Muscle layer of duodenum (tissue), 2 donors: ENCODE measurements at regions not wholly inside any gene's neighbourhood (a gene's known extent, or its start where the extent isn't known, plus 50 kb on each side); places are given as distances from the start of the nearest gene placed in this dataset.
"Not testable (repeated sequence)": the region's sequence is repeated elsewhere in the genome, so short reads cannot be mapped to it uniquely, and the experiment has no call there.

Experiments
- H3K27ac ChIP-seq: one replicate; pipeline ENCODE4 v1.7.0; 2013; ENCODE audit warnings: mild to moderate bottlenecking, low read length
- H3K27me3 ChIP-seq: one replicate; pipeline ENCODE4 v1.7.0; 2013; ENCODE audit warnings: low read depth, mild to moderate bottlenecking, control low read depth, low read length
- H3K36me3 ChIP-seq, 2 donors: one replicate each; pipeline ENCODE4 v1.7.0; 2013; ENCODE audit warnings: low read length in 2 of 2, control low read depth in 1 of 2, mild to moderate bottlenecking in 1 of 2; ENCODE audit not compliant: insufficient read depth in 2 of 2, control insufficient read depth in 1 of 2
- H3K4me1 ChIP-seq, 2 donors: one replicate each; pipeline ENCODE4 v1.7.0; 2013; ENCODE audit warnings: low read length in 2 of 2, mild to moderate bottlenecking in 2 of 2, control low read depth in 1 of 2, moderate library complexity in 1 of 2; ENCODE audit not compliant: insufficient read depth in 2 of 2, control insufficient read depth in 1 of 2
- H3K4me3 ChIP-seq, 2 donors: one replicate each; pipeline ENCODE4 v1.7.0; 2013; ENCODE audit warnings: low read length in 2 of 2, low read depth in 1 of 2, mild to moderate bottlenecking in 1 of 2
- H3K9me3 ChIP-seq, 2 donors: one replicate each; pipeline ENCODE4 v1.7.0; 2013; ENCODE audit warnings: low read length in 2 of 2, control low read depth in 1 of 2, mild to moderate bottlenecking in 1 of 2; ENCODE audit not compliant: control insufficient read depth in 1 of 2
- donor health status: healthy.

GRCh38 chr1:188006354-188006753 lies 1177.6 kb downstream of the PLA2G4A start:
- peaks cover 0 to 2% of the 10 kb centered on the region in 2 donors for H3K9me3 ChIP-seq
- H3K36me3 ChIP-seq, result no peaks in the 10 kb centered on the region
- H3K27me3 ChIP-seq, result no peaks in the 10 kb centered on the region
- no peak overlapping the region for H3K27ac ChIP-seq
- no peaks in the 10 kb centered on the region for H3K4me1 ChIP-seq
- no peak overlapping the region for H3K4me3 ChIP-seq

DNA sequence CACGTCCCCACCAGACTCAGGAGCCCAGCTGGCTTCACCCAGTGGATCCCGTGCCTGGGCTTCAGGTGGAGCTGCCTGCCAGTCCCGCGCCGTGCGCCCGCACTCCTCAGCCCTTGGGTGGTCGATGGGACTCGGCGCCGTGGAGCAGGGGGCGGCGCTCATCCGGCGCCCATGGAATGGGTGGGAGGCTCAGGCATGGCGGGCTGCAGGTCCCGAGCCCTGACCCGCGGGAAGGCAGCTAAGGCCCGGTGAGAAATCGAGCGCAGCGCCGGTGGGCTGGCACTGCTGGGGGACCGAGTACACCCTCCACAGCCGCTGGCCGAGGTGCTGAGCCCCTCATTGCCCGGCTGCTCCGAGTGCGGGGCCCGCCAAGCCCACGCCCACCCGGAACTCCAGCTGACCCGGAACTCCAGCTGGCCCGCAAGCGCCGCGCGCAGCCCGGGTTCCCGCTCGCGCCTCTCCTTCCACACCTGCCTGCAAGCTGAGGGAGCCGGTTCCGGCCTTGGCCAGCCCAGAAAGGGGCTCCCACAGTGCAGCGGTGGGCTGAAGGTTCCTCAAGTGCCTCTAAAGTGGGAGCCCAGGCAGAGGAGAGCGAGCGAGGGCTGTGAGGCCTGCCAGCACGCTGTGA lies 1184.6 kb downstream of the PLA2G4A start:
- H3K36me3 ChIP-seq, H3K27me3 ChIP-seq, H3K9me3 ChIP-seq, H3K4me1 ChIP-seq, H3K4me3 ChIP-seq, H3K27ac ChIP-seq: not testable (repeated sequence)

- Histone ChIP-seq H3K4me1 (no peaks in the 10 kb centered on the region), H3K36me3 (no peaks in the 10 kb centered on the region), H3K27me3 (no peaks in the 10 kb centered on the region), H3K9me3 (no peaks in the 10 kb centered on the region), H3K4me3 (no peak overlapping the region), H3K27ac (no peak overlapping the region)
These were observed 1189.2 kb downstream of the PLA2G4A start for GRCh38 chr1:188017921-188018320.

DNA sequence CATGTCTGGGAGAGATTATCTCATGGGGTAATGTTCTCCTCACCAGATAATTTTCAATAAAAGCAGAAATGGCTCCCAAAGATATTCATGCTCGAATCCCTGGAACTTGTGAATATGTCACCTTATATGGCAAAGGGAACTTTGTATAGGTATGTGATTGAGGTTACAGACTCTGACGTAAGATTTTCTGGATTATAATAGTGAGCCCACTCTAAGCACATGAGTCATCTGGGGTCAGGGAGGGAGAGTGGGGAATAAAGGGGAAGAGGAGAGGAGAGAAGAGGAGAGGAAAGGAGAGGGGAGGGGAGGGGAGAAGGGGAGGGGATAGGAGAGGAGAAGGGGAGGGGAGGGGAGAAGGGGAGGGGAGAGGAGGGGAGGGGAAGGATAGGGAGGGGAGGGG lies 1193.9 kb downstream of the PLA2G4A start:
- Histone ChIP-seq H3K4me1 (no peaks in the 10 kb centered on the region), H3K4me3 (no peak overlapping the region), H3K27me3 (no peaks in the 10 kb centered on the region), H3K9me3 (no peaks in the 10 kb centered on the region), H3K36me3 (no peaks in the 10 kb centered on the region), H3K27ac (no peak overlapping the region)

GRCh38 chr1:188023206-188023605 lies 1194.5 kb downstream of the PLA2G4A start:
- Histone ChIP-seq H3K4me3 (no peak overlapping the region), H3K27ac (no peak overlapping the region), H3K9me3 (no peaks in the 10 kb centered on the region), H3K27me3 (no peaks in the 10 kb centered on the region), H3K4me1 (no peaks in the 10 kb centered on the region), H3K36me3 (no peaks in the 10 kb centered on the region)

DNA sequence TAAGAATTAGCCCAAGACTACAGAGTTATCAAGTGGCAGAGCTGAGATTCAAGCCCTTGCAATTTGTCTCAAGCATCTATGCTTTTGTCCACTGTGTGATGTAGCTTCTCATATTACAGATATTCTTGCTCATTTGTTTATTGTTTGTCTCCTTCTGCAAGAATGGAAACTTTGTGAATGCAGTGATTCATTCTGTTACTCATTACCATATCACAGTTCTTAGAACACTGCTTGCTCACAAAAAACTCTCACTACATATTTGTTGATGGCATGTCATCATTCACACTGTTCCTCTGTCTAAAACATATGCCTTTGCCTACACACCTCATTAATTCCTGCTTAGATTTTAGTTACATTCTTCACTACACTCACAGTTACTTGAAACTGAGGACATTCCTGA lies 1198.9 kb downstream of the PLA2G4A start:
- Histone ChIP-seq H3K36me3 (no peaks in the 10 kb centered on the region), H3K9me3 (no peaks in the 10 kb centered on the region), H3K4me3 (no peak overlapping the region), H3K27me3 (no peaks in the 10 kb centered on the region), H3K27ac (no peak overlapping the region), H3K4me1 (no peaks in the 10 kb centered on the region)

- H3K36me3 ChIP-seq, H3K9me3 ChIP-seq, H3K27me3 ChIP-seq, H3K4me1 ChIP-seq, H3K4me3 ChIP-seq, H3K27ac ChIP-seq: not testable (repeated sequence)
These were observed 1208.8 kb downstream of the PLA2G4A start for GRCh38 chr1:188037572-188037971.

GRCh38 chr1:188043536-188044245 lies 1214.9 kb downstream of the PLA2G4A start:
- no peak overlapping the region for H3K4me3 ChIP-seq
- H3K4me1 ChIP-seq, result no peaks in the 10 kb centered on the region
- H3K27ac ChIP-seq, result no peak overlapping the region
- no peaks in the 10 kb centered on the region for H3K27me3 ChIP-seq
- H3K36me3 ChIP-seq, result no peaks in the 10 kb centered on the region
- H3K9me3 ChIP-seq, result no peaks in the 10 kb centered on the region

DNA sequence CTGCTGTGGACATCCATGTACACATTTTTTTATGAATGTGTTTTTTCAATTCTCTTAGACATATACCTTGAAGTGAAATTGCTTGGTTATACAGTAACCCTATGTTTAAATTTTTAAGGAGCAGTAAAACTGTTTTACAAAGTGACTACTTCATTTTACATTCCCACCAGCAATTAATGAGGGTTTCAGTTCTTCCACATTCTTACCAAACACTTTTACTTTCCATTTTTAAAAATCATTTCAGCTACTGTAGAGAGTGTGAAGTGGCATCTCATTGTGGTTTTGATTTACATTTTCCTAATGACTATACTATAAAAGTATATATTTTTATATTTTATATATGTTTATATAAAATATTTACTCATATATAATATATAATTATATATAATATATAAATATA lies 1221.5 kb downstream of the PLA2G4A start:
- Histone ChIP-seq H3K4me3 (no peak overlapping the region), H3K27ac (no peak overlapping the region), H3K27me3 (no peaks in the 10 kb centered on the region), H3K36me3 (no peaks in the 10 kb centered on the region), H3K9me3 (no peaks in the 10 kb centered on the region), H3K4me1 (no peaks in the 10 kb centered on the region)

DNA sequence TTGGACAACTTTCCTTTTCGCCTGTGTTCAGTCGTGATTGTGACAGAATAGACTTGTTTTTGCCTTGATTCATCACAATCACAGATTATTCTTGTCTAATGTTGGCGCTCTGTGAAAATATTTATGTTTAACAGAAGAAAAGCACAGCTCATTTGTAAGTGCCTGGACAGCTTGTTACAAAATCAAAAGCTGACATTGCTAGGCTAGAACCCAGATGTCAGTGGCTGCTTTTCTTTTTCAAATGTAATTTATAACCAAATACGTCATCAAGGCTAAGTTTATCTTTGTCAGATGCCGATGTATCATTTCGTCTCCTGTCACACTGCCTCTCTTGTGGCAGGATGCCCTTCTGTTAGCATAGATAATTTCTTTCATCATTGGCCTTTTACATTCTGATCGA lies 1227.3 kb downstream of the PLA2G4A start:
- Histone ChIP-seq H3K9me3 (peaks cover 0 to 2% of the 10 kb centered on the region in 2 donors), H3K27me3 (no peaks in the 10 kb centered on the region), H3K4me3 (no peak overlapping the region), H3K36me3 (no peaks in the 10 kb centered on the region), H3K27ac (no peak overlapping the region), H3K4me1 (no peaks in the 10 kb centered on the region)

DNA sequence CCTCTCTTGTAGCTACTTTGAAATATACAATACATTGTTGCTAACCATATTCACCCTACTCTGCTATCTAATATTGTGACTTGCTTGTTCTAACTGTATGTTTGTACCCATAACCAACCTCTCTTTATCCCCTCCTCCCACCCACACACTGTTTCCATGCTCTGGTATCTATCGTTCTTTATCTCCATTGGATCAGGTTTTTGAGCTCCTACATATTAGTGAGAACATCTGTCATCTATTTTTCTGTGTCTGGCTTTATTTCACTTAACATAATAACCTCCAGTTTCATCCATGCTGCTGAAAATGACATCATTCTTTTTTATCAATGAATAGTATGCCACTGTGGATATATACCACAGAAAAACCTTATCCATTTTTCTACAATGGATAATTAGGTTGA lies 1230.1 kb downstream of the PLA2G4A start:
- no peak overlapping the region for H3K27ac ChIP-seq
- H3K36me3 ChIP-seq, result no peaks in the 10 kb centered on the region
- H3K9me3 ChIP-seq, result peaks cover 0 to 2% of the 10 kb centered on the region in 2 donors
- H3K4me3 ChIP-seq, result no peak overlapping the region
- no peaks in the 10 kb centered on the region for H3K4me1 ChIP-seq
- H3K27me3 ChIP-seq, result no peaks in the 10 kb centered on the region

- no peaks in the 10 kb centered on the region for H3K27me3 ChIP-seq
- no peak overlapping the region for H3K4me3 ChIP-seq
- H3K9me3 ChIP-seq, result peaks cover 0 to 2% of the 10 kb centered on the region in 2 donors
- H3K27ac ChIP-seq, result no peak overlapping the region
- no peaks in the 10 kb centered on the region for H3K4me1 ChIP-seq
- no peaks in the 10 kb centered on the region for H3K36me3 ChIP-seq
These were observed 1233.1 kb downstream of the PLA2G4A start for GRCh38 chr1:188061881-188062280.
